HG02678 (cell line): ENCODE measurements at regions not wholly inside any gene's neighbourhood (a gene's known extent, or its start where the extent isn't known, plus 50 kb on each side); places are given as distances from the start of the nearest gene placed in this dataset.

ENCODE experiments used
- ATAC-seq: cut with Tn5 transposase; IDR thresholded peaks from one replicate; pipeline ENCODE4 v1.9.1; 2021; ENCODE audit warnings: mild to moderate bottlenecking, moderate library complexity; ENCODE audit not compliant: unreplicated experiment

GRCh38 chr15:70339571-70340493, 242.1 kb upstream of the TLE3 start:
- no peak for ATAC-seq

- ATAC-seq = no peak
These were observed 239.8 kb upstream of the TLE3 start for GRCh38 chr15:70337277-70338186.

GRCh38 chr15:70336425-70337009, 238.8 kb upstream of the TLE3 start:
- ATAC-seq = no peak

GRCh38 chr15:70334286-70334685, 236.6 kb upstream of the TLE3 start:
- no peak for ATAC-seq

GRCh38 chr15:70329179-70329578, 231.5 kb upstream of the TLE3 start:
- no peak for ATAC-seq

GRCh38 chr15:70328679-70329115, 231.0 kb upstream of the TLE3 start:
- no peak for ATAC-seq

GRCh38 chr15:70327856-70328678, 230.3 kb upstream of the TLE3 start:
- ATAC-seq = peak; percentile 75

GRCh38 chr15:70327328-70327855, 229.7 kb upstream of the TLE3 start:
- ATAC-seq = no peak

- no peak for ATAC-seq
These were observed 226.6 kb upstream of the TLE3 start for GRCh38 chr15:70324001-70324974.

GRCh38 chr15:70323111-70323851, 225.6 kb upstream of the TLE3 start:
- no peak for ATAC-seq

GRCh38 chr15:70322051-70322668, 224.4 kb upstream of the TLE3 start:
- no peak for ATAC-seq

- ATAC-seq = no peak
These were observed 223.6 kb upstream of the TLE3 start for GRCh38 chr15:70321172-70321819.

GRCh38 chr15:70320482-70320881, 222.8 kb upstream of the TLE3 start:
- no peak for ATAC-seq

- no peak for ATAC-seq
These were observed 222.4 kb upstream of the TLE3 start for GRCh38 chr15:70320077-70320476.

GRCh38 chr15:70319466-70319865, 221.7 kb upstream of the TLE3 start:
- peak; percentile 87 for ATAC-seq

GRCh38 chr15:70318594-70319465, 221.1 kb upstream of the TLE3 start:
- peak; percentile 23 for ATAC-seq
